Fibroblast of villous mesenchyme (primary cell): ENCODE measurements at regions not wholly inside any gene's neighbourhood (a gene's known extent, or its start where the extent isn't known, plus 50 kb on each side); places are given as distances from the start of the nearest gene placed in this dataset.

Source experiments
- DNase-seq: peaks from one replicate; pipeline ENCODE4 v3.0.0-alpha.2; 2010; ENCODE audit warnings: low read depth
- H3K4me3 ChIP-seq: 2 replicates; pipeline ENCODE4 v1.5.1; 2011; ENCODE audit warnings: low read depth, mild to moderate bottlenecking, low read length
- TF ChIP-seq, protein P1 (sequence below): IDR thresholded peaks from 2 replicates; pipeline ENCODE4 v1.5.1; 2012; ENCODE audit warnings: low read depth, mild to moderate bottlenecking, low read length; ENCODE audit not compliant: insufficient read depth

DNA sequence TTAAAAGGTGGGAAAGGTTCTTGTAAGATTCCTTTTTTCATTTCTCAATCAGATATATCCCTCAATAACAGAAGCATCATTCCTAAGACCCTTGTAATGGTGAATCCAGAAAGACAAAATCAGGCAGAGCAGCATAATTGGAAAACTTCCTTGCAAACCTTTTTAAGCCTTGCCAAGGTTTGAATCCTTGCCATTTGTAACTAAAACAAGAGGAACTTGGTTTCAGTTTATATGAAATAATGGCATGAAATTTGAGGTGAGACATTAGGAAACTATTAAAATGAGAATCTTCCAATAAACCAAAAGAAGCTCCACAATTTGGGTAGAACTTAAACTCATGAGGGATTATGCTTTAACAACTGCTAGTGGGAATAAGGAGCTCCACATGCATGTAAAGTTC is 384.7 kb upstream of the SMC2 start:
- TF ChIP-seq, protein P1, sequence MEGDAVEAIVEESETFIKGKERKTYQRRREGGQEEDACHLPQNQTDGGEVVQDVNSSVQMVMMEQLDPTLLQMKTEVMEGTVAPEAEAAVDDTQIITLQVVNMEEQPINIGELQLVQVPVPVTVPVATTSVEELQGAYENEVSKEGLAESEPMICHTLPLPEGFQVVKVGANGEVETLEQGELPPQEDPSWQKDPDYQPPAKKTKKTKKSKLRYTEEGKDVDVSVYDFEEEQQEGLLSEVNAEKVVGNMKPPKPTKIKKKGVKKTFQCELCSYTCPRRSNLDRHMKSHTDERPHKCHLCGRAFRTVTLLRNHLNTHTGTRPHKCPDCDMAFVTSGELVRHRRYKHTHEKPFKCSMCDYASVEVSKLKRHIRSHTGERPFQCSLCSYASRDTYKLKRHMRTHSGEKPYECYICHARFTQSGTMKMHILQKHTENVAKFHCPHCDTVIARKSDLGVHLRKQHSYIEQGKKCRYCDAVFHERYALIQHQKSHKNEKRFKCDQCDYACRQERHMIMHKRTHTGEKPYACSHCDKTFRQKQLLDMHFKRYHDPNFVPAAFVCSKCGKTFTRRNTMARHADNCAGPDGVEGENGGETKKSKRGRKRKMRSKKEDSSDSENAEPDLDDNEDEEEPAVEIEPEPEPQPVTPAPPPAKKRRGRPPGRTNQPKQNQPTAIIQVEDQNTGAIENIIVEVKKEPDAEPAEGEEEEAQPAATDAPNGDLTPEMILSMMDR = no peak
- no peak overlapping the region for H3K4me3 ChIP-seq
- DNase-seq = no peak

DNA sequence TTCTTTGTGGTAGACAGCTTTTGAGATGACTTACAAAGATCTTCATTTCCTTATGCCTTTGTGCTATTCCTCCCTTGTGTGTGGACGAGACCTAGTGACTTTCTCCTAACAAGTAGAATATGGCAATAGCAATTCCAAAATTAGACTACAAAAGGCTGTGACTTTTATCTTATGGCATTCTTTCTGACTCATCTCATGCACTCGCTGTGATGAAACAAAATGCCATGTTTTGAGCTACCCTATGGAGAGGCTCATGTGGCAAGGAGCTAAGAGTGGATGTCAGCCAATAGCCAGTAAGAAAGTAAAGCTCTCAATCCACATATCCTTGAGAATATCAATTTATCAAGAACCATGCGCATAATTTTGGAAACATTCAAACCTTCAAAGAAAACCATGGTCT is 380.5 kb upstream of the SMC2 start:
- TF ChIP-seq, protein P1 = no peak
- DNase-seq = no peak
- H3K4me3 ChIP-seq = no peak overlapping the region

DNA sequence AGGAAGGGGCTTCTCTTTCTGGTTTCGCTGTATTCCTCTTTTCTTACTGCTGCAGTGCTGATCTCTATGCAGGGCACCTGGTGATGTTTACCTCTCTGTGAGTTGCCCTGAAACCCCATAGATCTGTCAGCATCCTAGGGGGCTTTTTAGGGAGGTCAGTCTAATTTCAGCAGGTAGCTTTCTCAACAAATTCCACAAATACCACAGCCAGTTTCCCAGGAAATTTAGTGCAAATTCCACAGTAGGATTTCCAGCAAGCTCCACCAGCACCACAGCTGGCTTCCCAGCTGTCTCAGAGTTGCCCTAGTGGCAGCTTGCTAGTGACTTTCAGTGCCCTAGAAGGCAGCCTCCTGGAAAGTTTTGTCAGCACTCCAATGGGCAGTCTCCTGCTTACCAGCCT is 379.1 kb upstream of the SMC2 start:
- TF ChIP-seq, protein P1 = no peak
- DNase-seq = no peak
- H3K4me3 ChIP-seq = no peak overlapping the region

DNA sequence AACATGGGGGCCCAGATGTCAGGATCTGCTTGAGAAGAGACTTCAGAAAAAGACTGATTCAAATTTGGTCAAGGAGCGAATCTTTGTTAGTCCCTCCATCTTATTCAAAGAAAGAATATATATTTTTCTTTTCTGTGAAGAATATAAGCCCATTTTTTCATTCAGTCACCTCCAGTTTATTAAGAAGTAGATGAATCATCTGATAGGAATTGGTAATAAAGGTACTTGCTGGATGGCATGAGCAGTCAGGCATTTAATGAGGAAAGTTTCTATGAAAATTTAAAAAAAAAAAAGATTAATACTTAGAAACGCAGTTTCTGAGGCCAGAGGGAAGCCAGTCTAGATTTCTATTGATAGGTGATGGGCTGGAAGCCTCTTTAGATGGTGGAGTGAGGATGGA is 373.1 kb upstream of the SMC2 start:
- DNase-seq = no peak
- H3K4me3 ChIP-seq = no peak overlapping the region
- TF ChIP-seq, protein P1 = no peak

DNA sequence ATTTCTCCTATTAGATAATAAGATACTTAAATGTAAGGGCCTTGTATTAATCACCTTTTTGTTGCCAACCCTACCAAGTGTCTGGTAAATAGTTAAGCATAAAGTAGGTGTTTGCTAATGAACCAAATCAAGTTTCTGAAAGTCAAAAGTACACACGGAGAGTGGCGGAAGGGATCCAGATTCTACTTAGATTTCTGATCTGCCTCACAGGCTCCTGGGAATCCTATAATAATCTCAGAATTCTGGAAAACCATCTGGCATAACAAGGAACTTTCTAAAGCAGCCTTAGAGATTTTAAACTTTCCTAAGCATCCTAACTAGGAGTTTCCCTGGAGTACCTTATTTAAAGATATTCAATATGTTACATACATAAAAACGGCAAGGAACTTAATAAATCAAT is 363.2 kb upstream of the SMC2 start:
- DNase-seq = no peak
- TF ChIP-seq, protein P1 = no peak
- H3K4me3 ChIP-seq = no peak overlapping the region

DNA sequence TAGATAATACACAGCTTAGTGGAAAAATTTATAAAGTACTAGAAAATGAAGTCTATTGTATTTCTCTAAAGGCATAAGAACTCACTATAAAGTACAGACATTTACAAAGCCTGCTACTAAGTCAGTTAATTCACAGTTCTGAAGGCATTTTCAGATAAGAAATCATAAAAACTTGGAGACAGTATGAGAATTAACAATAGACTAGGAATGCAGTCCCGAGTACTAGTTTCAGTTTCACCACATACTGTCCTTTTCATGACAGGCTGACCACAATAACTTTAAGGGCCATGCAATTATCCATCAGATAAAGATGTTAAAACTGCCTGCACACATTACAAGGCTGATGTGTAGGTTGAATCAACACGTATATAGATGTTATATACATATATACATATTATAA is 362.6 kb upstream of the SMC2 start:
- DNase-seq = peak; percentile 6
- TF ChIP-seq, protein P1 = no peak
- no peak overlapping the region for H3K4me3 ChIP-seq

DNA sequence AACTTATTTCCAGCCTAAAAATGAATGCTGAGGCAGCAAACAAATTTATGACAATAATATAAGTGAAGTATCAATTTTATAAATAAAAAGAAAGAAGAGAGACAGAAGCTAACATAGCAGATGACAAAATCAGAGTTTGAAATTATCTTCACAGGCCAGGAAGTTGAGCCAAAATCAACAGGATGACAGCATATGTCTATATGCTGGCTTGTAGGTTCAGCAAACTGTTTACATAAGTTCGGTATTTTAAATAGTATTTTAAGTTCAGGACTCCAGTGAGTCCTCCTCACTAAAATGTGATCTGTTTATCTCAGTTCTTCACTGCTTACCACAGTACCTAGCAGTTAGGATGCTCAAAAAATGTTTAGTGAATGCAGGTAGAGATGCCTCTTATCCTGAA is 359.6 kb upstream of the SMC2 start:
- no peak for DNase-seq
- TF ChIP-seq, protein P1 = no peak
- no peak overlapping the region for H3K4me3 ChIP-seq
